ENCODE measurements at regions not wholly inside any gene's neighbourhood (a gene's known extent, or its start where the extent isn't known, plus 50 kb on each side); places are given as distances from the start of the nearest gene placed in this dataset.

- TF ChIP-seq IRF3 (IDR thresholded peaks at IDR 0.05) = no peak
Observed at GRCh38 chr2:59568461-59568860, 985.0 kb downstream of the BCL11A start (continued).

- ChIA-PET SMC1A (ENCODE audit: uncharacterized antibody, unreplicated experiment) (no interaction called here), RAD21 (ENCODE audit: unreplicated experiment) (no interaction called here), CTCF (no interaction called here), POLR2A (no interaction called here)
- Histone ChIP-seq H2AFZ (ENCODE audit: control insufficient read depth, low read depth, low read length) (no peak overlapping the region), H3K4me2 (ENCODE audit: control insufficient read depth, insufficient read depth) (no peak overlapping the region), H4K20me1 (ENCODE audit: control insufficient read depth, insufficient read depth) (no peaks in the 10 kb centered on the region), H3K9me3 (replicated peaks; ENCODE audit: control insufficient read depth, insufficient read depth, low read length) (no peaks in the 10 kb centered on the region), H3K36me3 (ENCODE audit: control insufficient read depth in 2 of 2, insufficient read depth in 2 of 2, low read length in 1 of 2) (no peaks in the 10 kb centered on the region), H3K27me3 (replicated peaks in 1 of 2; ENCODE audit: control insufficient read depth in 2 of 2, insufficient read depth in 2 of 2, low read length in 1 of 2) (no peaks in the 10 kb centered on the region), H3K79me2 (ENCODE audit: control insufficient read depth, insufficient read depth, low read length) (no peaks in the 10 kb centered on the region), H3K9ac (ENCODE audit: control insufficient read depth, insufficient read depth, low read length) (no peak overlapping the region), H3K27ac (ENCODE audit: control insufficient read depth, insufficient read depth) (no peak overlapping the region), H3K4me3 (no peak overlapping the region), H3K4me1 (ENCODE audit: control insufficient read depth, insufficient read depth, low read length) (no peaks in the 10 kb centered on the region)
- no peak for DNase-seq (ENCODE audit: low read depth, low spot score)
- BruUV-seq (replicated peaks) = no TSS peak
- no peak for ATAC-seq
- intact Hi-C loops (cut with micrococcal nuclease; ENCODE audit: unreplicated experiment) = loop anchor here (10.0 kb wide), 1 partner anchor 262 kb away; no protein-coding TSS in a partner anchor
- no peak for FAIRE-seq
- in situ Hi-C loops (cut with MboI) = no loop called here
- TF ChIP-seq CHD4 (IDR thresholded peaks at IDR 0.05) = no peak
- TF ChIP-seq ZNF592 (IDR thresholded peaks at IDR 0.05) = no peak
- TF ChIP-seq IRF3 (IDR thresholded peaks at IDR 0.05) = no peak
- TF ChIP-seq CUX1 (IDR thresholded peaks at IDR 0.05; ENCODE audit: insufficient replicate concordance, low read depth, low read length) = no peak
- no peak for TF ChIP-seq SPI1 (IDR thresholded peaks at IDR 0.05; ENCODE audit: borderline replicate concordance, insufficient read depth, low read depth, low read length)
- 48% methylated on average over 6 of the region's 6 CpGs for WGBS (ENCODE audit: insufficient coverage, insufficient replicate concordance, low lambda C conversion rate, missing lambda C conversion rate)
Observed at GRCh38 chr2:59567151-59567550, 986.3 kb downstream of the BCL11A start.

Data from GM12878 (cell line).